ENCODE measurements at regions not wholly inside any gene's neighbourhood (a gene's known extent, or its start where the extent isn't known, plus 50 kb on each side); places are given as distances from the start of the nearest gene placed in this dataset.

DNA sequence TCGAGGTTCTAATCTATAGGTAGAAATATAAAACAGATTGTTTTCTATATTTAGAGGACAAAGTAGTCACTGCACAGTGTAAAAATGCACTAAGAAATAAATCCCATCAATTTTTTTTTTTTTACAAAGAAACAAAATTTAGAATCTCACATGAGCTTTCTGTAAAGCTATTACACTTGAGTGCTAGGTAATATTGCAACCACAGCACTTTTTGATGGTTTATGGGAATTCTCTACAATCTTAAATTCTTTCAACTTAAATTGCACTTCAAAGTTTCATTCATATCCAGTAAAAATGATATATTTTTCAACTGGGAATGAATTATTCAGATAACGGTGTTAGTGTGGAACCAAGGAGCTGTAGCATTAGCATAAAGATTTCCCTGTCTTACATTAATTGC lies 1035.4 kb downstream of the SQOR start:
- TF ChIP-seq, protein P1, sequence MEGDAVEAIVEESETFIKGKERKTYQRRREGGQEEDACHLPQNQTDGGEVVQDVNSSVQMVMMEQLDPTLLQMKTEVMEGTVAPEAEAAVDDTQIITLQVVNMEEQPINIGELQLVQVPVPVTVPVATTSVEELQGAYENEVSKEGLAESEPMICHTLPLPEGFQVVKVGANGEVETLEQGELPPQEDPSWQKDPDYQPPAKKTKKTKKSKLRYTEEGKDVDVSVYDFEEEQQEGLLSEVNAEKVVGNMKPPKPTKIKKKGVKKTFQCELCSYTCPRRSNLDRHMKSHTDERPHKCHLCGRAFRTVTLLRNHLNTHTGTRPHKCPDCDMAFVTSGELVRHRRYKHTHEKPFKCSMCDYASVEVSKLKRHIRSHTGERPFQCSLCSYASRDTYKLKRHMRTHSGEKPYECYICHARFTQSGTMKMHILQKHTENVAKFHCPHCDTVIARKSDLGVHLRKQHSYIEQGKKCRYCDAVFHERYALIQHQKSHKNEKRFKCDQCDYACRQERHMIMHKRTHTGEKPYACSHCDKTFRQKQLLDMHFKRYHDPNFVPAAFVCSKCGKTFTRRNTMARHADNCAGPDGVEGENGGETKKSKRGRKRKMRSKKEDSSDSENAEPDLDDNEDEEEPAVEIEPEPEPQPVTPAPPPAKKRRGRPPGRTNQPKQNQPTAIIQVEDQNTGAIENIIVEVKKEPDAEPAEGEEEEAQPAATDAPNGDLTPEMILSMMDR (IDR thresholded peaks at IDR 0.05 in 2 of 3, conservative IDR thresholded peaks at IDR 0.05 in 1 of 3; ENCODE audit: borderline replicate concordance in 1 of 3, insufficient read depth in 1 of 3, low read depth in 2 of 3, low read length in 2 of 3), result no peak
- TF ChIP-seq POLR2A (IDR thresholded peaks at IDR 0.05; ENCODE audit: borderline replicate concordance, extremely low read depth, insufficient read depth, insufficient read length) (no peak), TCF7L2 (IDR thresholded peaks at IDR 0.05; ENCODE audit: borderline replicate concordance, extremely low read depth, insufficient read depth, insufficient read length) (no peak), YY1 (IDR thresholded peaks at IDR 0.05; ENCODE audit: extremely low read depth, insufficient replicate concordance, low read depth, low read length) (no peak), ZNF274 (IDR thresholded peaks at IDR 0.05; ENCODE audit: low read depth, low read length) (no peak), POLR2AphosphoS5 (IDR thresholded peaks at IDR 0.05; ENCODE audit: low read depth, low read length) (no peak), EZH2phosphoT487 (IDR thresholded peaks at IDR 0.05; ENCODE audit: borderline replicate concordance) (no peak), ZFX (IDR thresholded peaks at IDR 0.05) (no peak), EZH2 (IDR thresholded peaks at IDR 0.05) (no peak), RAD21 (IDR thresholded peaks at IDR 0.05; ENCODE audit: low read depth) (no peak), ELF1 (IDR thresholded peaks at IDR 0.05; ENCODE audit: borderline replicate concordance, low read depth) (no peak)
- TF ChIP-seq, protein P2, sequence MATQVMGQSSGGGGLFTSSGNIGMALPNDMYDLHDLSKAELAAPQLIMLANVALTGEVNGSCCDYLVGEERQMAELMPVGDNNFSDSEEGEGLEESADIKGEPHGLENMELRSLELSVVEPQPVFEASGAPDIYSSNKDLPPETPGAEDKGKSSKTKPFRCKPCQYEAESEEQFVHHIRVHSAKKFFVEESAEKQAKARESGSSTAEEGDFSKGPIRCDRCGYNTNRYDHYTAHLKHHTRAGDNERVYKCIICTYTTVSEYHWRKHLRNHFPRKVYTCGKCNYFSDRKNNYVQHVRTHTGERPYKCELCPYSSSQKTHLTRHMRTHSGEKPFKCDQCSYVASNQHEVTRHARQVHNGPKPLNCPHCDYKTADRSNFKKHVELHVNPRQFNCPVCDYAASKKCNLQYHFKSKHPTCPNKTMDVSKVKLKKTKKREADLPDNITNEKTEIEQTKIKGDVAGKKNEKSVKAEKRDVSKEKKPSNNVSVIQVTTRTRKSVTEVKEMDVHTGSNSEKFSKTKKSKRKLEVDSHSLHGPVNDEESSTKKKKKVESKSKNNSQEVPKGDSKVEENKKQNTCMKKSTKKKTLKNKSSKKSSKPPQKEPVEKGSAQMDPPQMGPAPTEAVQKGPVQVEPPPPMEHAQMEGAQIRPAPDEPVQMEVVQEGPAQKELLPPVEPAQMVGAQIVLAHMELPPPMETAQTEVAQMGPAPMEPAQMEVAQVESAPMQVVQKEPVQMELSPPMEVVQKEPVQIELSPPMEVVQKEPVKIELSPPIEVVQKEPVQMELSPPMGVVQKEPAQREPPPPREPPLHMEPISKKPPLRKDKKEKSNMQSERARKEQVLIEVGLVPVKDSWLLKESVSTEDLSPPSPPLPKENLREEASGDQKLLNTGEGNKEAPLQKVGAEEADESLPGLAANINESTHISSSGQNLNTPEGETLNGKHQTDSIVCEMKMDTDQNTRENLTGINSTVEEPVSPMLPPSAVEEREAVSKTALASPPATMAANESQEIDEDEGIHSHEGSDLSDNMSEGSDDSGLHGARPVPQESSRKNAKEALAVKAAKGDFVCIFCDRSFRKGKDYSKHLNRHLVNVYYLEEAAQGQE (IDR thresholded peaks at IDR 0.05; ENCODE audit: low read depth), result no peak

Measured in HCT116 (cell line).